HepG2 (cell line): ENCODE measurements at regions not wholly inside any gene's neighbourhood (a gene's known extent, or its start where the extent isn't known, plus 50 kb on each side); places are given as distances from the start of the nearest gene placed in this dataset.

Experiments
- ATAC-seq: fragments of 200-7000 bp; cut with Tn5 transposase; 3 replicates; pipeline ENCODE4 v1.9.1; 2020; ENCODE audit warnings: mild to moderate bottlenecking, moderate library complexity
- BruUV-seq: library from RNA; stranded (reverse); fragments of 400-500 nt; replicated peaks from 2 replicates; lab custom pipeline; 2021; lab: Mats Ljungman, UMichigan
- CTCF ChIA-PET: fragments of 300-600 bp; formaldehyde crosslinking; extraction: SDS; loops from one replicate; lab custom pipeline; 2021; ENCODE audit warnings: low total read pairs, inconsistent platforms, low intra/inter-chr PET ratio; lab: Yijun Ruan, JAX
- POLR2A ChIA-PET: fragments of 350-600 bp; sonication (Branson Sonifier 250); formaldehyde crosslinking; loops from one replicate; lab custom pipeline; 2020; ENCODE audit warnings: antibody characterized with exemption, inconsistent platforms; lab: Yijun Ruan, JAX
- DNase-seq: peaks from one replicate; pipeline ENCODE4 v3.0.0-alpha.2; 2015; ENCODE audit warnings: low spot score
- FAIRE-seq: peaks from 3 replicates; lab custom pipeline; 2011; peaks lifted over from hg19 to GRCh38; lab: Jason Lieb, UNC
- H2AFZ ChIP-seq: one replicate; pipeline ENCODE4 v1.6.1; 2011; ENCODE audit warnings: low read length, inconsistent platforms
- H3K27ac ChIP-seq: fragments of 300-600 bp; 3 replicates; pipeline ENCODE4 v1.8.0; 2011; ENCODE audit warnings: mixed run types, mild to moderate bottlenecking, mixed read lengths, low read length, inconsistent platforms; ENCODE audit not compliant: insufficient read depth; ENCODE audit errors: extremely low read length
- H3K27me3 ChIP-seq, 2 experiments: fragments of 200-600 bp in 1 of 2; 2 replicates in 1 of 2; 3 replicates in 1 of 2; pipeline versions ENCODE4 v1.6.0 to v1.8.0; 2011; ENCODE audit warnings: low read length in 2 of 2, mild to moderate bottlenecking in 2 of 2, moderate library complexity in 2 of 2, inconsistent platforms in 1 of 2; ENCODE audit not compliant: insufficient read depth in 2 of 2, control insufficient read depth in 1 of 2
- H3K36me3 ChIP-seq, 2 experiments: fragments of 200-600 bp in 1 of 2; replicated peaks in 1 of 2; 2 replicates in 1 of 2; 3 replicates in 1 of 2; pipeline versions ENCODE4 v1.5.1 to v1.8.0; 2011; ENCODE audit warnings: low read length in 2 of 2, inconsistent platforms in 1 of 2; ENCODE audit not compliant: insufficient read depth in 2 of 2, control insufficient read depth in 1 of 2
- H3K4me1 ChIP-seq: 2 replicates; pipeline ENCODE4 v1.5.1; 2012; ENCODE audit warnings: low read length, inconsistent platforms; ENCODE audit not compliant: insufficient read depth
- H3K4me2 ChIP-seq: 2 replicates; pipeline ENCODE4 v1.6.0; 2011; ENCODE audit warnings: low read depth, low read length, inconsistent platforms
- H3K4me3 ChIP-seq, 3 experiments: fragments of 200-600 bp in 1 of 3; sonication (generic), shearing (Covaris generic) in 1 of 3; replicated peaks in 1 of 3; 2 replicates each; pipeline ENCODE4 v1.5.1; 2011 to 2016; ENCODE audit warnings: low read length in 3 of 3, inconsistent platforms in 2 of 3, low read depth in 2 of 3, mild to moderate bottlenecking in 2 of 3, control low read depth in 1 of 3, mixed read lengths in 1 of 3; ENCODE audit not compliant: insufficient read depth in 1 of 3
- H3K79me2 ChIP-seq: one replicate; pipeline ENCODE4 v1.6.1; 2011; ENCODE audit warnings: low read length, inconsistent platforms; ENCODE audit not compliant: insufficient read depth
- H3K9ac ChIP-seq: 2 replicates; pipeline ENCODE4 v1.6.0; 2011; ENCODE audit warnings: mild to moderate bottlenecking, low read depth, low read length, inconsistent platforms; ENCODE audit not compliant: insufficient read depth
- H3K9me3 ChIP-seq: 2 replicates; pipeline ENCODE4 v1.5.1; 2012; ENCODE audit warnings: mild to moderate bottlenecking, low read length
- H4K20me1 ChIP-seq: 2 replicates; pipeline ENCODE4 v1.6.0; 2011; ENCODE audit warnings: inconsistent platforms, mild to moderate bottlenecking, low read length, moderate library complexity; ENCODE audit not compliant: insufficient read depth
- AGO1 ChIP-seq: fragments of 200-400 bp; formaldehyde crosslinking; IDR thresholded peaks from 2 replicates; pipeline ENCODE4 v1.6.1; 2017; ENCODE audit warnings: mild to moderate bottlenecking, low read depth, low read length, moderate library complexity; ENCODE audit not compliant: poor library complexity, severe bottlenecking
- DNMT1 ChIP-seq: sonication (generic); formaldehyde crosslinking; IDR thresholded peaks from 2 replicates; pipeline ENCODE4 v1.5.1; 2020; ENCODE audit warnings: mild to moderate bottlenecking, missing genetic modification reagents
- EP300 ChIP-seq, 3 experiments: sonication (generic) in 1 of 3; formaldehyde crosslinking in 1 of 3; IDR thresholded peaks; 2 replicates each; pipeline versions ENCODE4 v1.5.1 to v1.6.1; 2011 to 2020; ENCODE audit warnings: low read depth in 2 of 3, low read length in 2 of 3, borderline replicate concordance in 1 of 3, improper control_type of control experiment in 1 of 3, mild to moderate bottlenecking in 1 of 3, missing genetic modification reagents in 1 of 3, moderate library complexity in 1 of 3
- GTF3A ChIP-seq: sonication (generic); formaldehyde crosslinking; conservative IDR thresholded peaks from 2 replicates; pipeline ENCODE4 v1.4.0; 2020; ENCODE audit warnings: mild to moderate bottlenecking, missing genetic modification reagents
- MBNL3 ChIP-seq: fragments of 250-450 bp; sonication (Bioruptor Pico); conservative IDR thresholded peaks from 2 replicates; pipeline ENCODE4 v1.8.0; 2022; ENCODE audit warnings: mild to moderate bottlenecking, inconsistent platforms
- MZF1 ChIP-seq: sonication (generic); formaldehyde crosslinking; IDR thresholded peaks from 2 replicates; pipeline ENCODE4 v1.8.1; 2023; ENCODE audit warnings: mild to moderate bottlenecking, missing genetic modification reagents, borderline replicate concordance
- PHF20 ChIP-seq: sonication (generic); formaldehyde crosslinking; IDR thresholded peaks from 2 replicates; pipeline ENCODE4 v1.5.0; 2020; ENCODE audit warnings: mild to moderate bottlenecking, missing genetic modification reagents
- SAFB2 ChIP-seq: sonication (generic); formaldehyde crosslinking; IDR thresholded peaks from 2 replicates; pipeline ENCODE4 v1.5.1; 2020; ENCODE audit warnings: missing genetic modification reagents, low read depth, mild to moderate bottlenecking, borderline replicate concordance
- TCF7 ChIP-seq: sonication (generic); IDR thresholded peaks from 2 replicates; pipeline ENCODE4 v1.6.1; 2016; ENCODE audit warnings: antibody characterized with exemption, low read depth
- ZNF10 ChIP-seq: sonication (generic); formaldehyde crosslinking; IDR thresholded peaks from 2 replicates; pipeline ENCODE4 v1.4.0; 2020; ENCODE audit warnings: mild to moderate bottlenecking, low read depth, missing genetic modification reagents, borderline replicate concordance
- ZNF367 ChIP-seq: sonication (generic); formaldehyde crosslinking; IDR thresholded peaks from 2 replicates; pipeline ENCODE4 v1.4.0; 2020; ENCODE audit warnings: missing genetic modification reagents, borderline replicate concordance
- ZNF496 ChIP-seq: sonication (generic); formaldehyde crosslinking; IDR thresholded peaks from 2 replicates; pipeline ENCODE4 v1.8.1; 2023; ENCODE audit warnings: mild to moderate bottlenecking, moderate library complexity, missing genetic modification reagents; ENCODE audit not compliant: insufficient replicate concordance
- ZNF547 ChIP-seq: sonication (generic); formaldehyde crosslinking; IDR thresholded peaks from 2 replicates; pipeline ENCODE4 v1.5.1; 2020; ENCODE audit warnings: mild to moderate bottlenecking, missing genetic modification reagents
- ZNF615 ChIP-seq: sonication (generic); formaldehyde crosslinking; IDR thresholded peaks from 2 replicates; pipeline ENCODE4 v1.5.0; 2020; ENCODE audit warnings: mild to moderate bottlenecking, missing genetic modification reagents, borderline replicate concordance
- ZNF816 ChIP-seq: sonication (generic); formaldehyde crosslinking; IDR thresholded peaks from 2 replicates; pipeline ENCODE4 v1.8.0; 2022; ENCODE audit warnings: missing genetic modification reagents, mild to moderate bottlenecking, borderline replicate concordance
- ZSCAN20 ChIP-seq: sonication (generic); formaldehyde crosslinking; IDR thresholded peaks from 2 replicates; pipeline ENCODE4 v1.4.0; 2020; ENCODE audit warnings: missing genetic modification reagents, mild to moderate bottlenecking, borderline replicate concordance
- WGBS: methylation state at CpG from one replicate; pipeline ENCODE4 v1.1.6; 2017; ENCODE audit warnings: low lambda C conversion rate; 5-methylcytosine and 5-hydroxymethylcytosine counted together
- in situ Hi-C: cut with HindIII; loops from 2 replicates; pipeline ENCODE4 v1.10.0; 2017; ENCODE audit warnings: low pct_unique_long_range_greater_than_20kb; ENCODE audit not compliant: extremely low pct_ligation_motif_present
- intact Hi-C: fragments of 100-400 bp; cut with micrococcal nuclease; formaldehyde crosslinking; loops from one replicate; pipeline ENCODE4 v1.10.0; 2022; ENCODE audit not compliant: unreplicated experiment
- TF ChIP-seq, protein P1 (sequence below): IDR thresholded peaks from 2 replicates; pipeline ENCODE4 v1.6.1; 2016; ENCODE audit warnings: low read depth, missing genetic modification reagents, missing compliant biosample characterization
- TF ChIP-seq, protein P2 (sequence below): sonication (generic); formaldehyde crosslinking; IDR thresholded peaks from 2 replicates; pipeline ENCODE4 v1.5.0; 2020; ENCODE audit warnings: mild to moderate bottlenecking, missing genetic modification reagents

DNA sequence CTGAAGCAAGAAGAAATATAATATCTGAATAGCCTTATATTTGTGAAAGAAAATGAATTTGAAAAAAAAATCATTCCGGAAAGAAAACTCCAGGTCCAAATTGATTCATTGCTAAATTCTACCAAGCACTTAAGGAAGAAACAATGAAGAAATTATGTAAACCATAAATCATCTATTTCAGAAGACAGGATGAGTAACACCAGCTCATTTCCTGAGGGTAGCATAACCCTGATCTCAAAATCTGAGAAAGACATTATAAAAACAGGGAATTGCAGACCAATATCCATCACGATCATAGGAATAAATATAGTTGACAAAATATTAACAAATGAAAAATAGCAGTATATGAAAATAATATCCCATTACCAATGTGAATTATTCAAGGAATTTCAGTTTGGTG is 70.1 kb upstream of the RAB18 start:
- Histone ChIP-seq H3K9me3 (no peaks in the 10 kb centered on the region), H3K4me3 (no peak overlapping the region), H3K4me2 (no peak overlapping the region), H3K27me3 (peaks cover 0 to 7% of the 10 kb centered on the region in 2 experiments; a peak in 1 of 5 replicates), H2AFZ (no peak overlapping the region), H3K4me1 (no peaks in the 10 kb centered on the region), H3K36me3 (no peaks in the 10 kb centered on the region), H3K27ac (no peak overlapping the region), H4K20me1 (no peaks in the 10 kb centered on the region), H3K9ac (no peak overlapping the region), H3K79me2 (no peaks in the 10 kb centered on the region)
- FAIRE-seq (no peak), ATAC-seq (no peak), DNase-seq (no peak)
- BruUV-seq = no TSS peak
- POLR2A ChIA-PET = no interaction called here
- intact Hi-C loops = no loop called here
- CTCF ChIA-PET = no interaction called here
- in situ Hi-C loops = no loop called here
- WGBS = 21% methylated on average over 2 of the region's 2 CpGs
- TF ChIP-seq SAFB2 (CRISPR knock-in tag) (no peak), AGO1 (no peak), EP300 (IDR thresholded peaks at IDR 0.05; ENCODE audit: low read depth in 2 of 2, low read length in 2 of 2) (no peak), EP300 (CRISPR knock-in tag; IDR thresholded peaks at IDR 0.05; ENCODE audit: borderline replicate concordance) (no peak), TCF7 (no peak), MZF1 (CRISPR knock-in tag) (no peak), ZNF367 (CRISPR knock-in tag) (no peak), MBNL3 (no peak), DNMT1 (no peak), PHF20 (CRISPR knock-in tag) (no peak), ZNF10 (CRISPR knock-in tag) (no peak), ZNF496 (no peak), ZNF816 (CRISPR knock-in tag) (no peak), ZNF547 (CRISPR knock-in tag) (no peak), ZSCAN20 (no peak), ZNF615 (CRISPR knock-in tag) (no peak), GTF3A (CRISPR knock-in tag) (no peak)
- TF ChIP-seq, protein P1, sequence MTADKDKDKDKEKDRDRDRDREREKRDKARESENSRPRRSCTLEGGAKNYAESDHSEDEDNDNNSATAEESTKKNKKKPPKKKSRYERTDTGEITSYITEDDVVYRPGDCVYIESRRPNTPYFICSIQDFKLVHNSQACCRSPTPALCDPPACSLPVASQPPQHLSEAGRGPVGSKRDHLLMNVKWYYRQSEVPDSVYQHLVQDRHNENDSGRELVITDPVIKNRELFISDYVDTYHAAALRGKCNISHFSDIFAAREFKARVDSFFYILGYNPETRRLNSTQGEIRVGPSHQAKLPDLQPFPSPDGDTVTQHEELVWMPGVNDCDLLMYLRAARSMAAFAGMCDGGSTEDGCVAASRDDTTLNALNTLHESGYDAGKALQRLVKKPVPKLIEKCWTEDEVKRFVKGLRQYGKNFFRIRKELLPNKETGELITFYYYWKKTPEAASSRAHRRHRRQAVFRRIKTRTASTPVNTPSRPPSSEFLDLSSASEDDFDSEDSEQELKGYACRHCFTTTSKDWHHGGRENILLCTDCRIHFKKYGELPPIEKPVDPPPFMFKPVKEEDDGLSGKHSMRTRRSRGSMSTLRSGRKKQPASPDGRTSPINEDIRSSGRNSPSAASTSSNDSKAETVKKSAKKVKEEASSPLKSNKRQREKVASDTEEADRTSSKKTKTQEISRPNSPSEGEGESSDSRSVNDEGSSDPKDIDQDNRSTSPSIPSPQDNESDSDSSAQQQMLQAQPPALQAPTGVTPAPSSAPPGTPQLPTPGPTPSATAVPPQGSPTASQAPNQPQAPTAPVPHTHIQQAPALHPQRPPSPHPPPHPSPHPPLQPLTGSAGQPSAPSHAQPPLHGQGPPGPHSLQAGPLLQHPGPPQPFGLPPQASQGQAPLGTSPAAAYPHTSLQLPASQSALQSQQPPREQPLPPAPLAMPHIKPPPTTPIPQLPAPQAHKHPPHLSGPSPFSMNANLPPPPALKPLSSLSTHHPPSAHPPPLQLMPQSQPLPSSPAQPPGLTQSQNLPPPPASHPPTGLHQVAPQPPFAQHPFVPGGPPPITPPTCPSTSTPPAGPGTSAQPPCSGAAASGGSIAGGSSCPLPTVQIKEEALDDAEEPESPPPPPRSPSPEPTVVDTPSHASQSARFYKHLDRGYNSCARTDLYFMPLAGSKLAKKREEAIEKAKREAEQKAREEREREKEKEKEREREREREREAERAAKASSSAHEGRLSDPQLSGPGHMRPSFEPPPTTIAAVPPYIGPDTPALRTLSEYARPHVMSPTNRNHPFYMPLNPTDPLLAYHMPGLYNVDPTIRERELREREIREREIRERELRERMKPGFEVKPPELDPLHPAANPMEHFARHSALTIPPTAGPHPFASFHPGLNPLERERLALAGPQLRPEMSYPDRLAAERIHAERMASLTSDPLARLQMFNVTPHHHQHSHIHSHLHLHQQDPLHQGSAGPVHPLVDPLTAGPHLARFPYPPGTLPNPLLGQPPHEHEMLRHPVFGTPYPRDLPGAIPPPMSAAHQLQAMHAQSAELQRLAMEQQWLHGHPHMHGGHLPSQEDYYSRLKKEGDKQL (CRISPR knock-in tag) = no peak
- TF ChIP-seq, protein P2, sequence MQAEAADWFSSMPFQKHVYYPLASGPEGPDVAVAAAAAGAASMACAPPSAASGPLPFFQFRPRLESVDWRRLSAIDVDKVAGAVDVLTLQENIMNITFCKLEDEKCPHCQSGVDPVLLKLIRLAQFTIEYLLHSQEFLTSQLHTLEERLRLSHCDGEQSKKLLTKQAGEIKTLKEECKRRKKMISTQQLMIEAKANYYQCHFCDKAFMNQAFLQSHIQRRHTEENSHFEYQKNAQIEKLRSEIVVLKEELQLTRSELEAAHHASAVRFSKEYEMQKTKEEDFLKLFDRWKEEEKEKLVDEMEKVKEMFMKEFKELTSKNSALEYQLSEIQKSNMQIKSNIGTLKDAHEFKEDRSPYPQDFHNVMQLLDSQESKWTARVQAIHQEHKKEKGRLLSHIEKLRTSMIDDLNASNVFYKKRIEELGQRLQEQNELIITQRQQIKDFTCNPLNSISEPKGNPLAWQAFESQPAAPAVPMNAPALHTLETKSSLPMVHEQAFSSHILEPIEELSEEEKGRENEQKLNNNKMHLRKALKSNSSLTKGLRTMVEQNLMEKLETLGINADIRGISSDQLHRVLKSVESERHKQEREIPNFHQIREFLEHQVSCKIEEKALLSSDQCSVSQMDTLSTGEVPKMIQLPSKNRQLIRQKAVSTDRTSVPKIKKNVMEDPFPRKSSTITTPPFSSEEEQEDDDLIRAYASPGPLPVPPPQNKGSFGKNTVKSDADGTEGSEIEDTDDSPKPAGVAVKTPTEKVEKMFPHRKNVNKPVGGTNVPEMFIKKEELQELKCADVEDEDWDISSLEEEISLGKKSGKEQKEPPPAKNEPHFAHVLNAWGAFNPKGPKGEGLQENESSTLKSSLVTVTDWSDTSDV (CRISPR knock-in tag) = no peak
